GM23248 (cell line): ENCODE measurements at regions not wholly inside any gene's neighbourhood (a gene's known extent, or its start where the extent isn't known, plus 50 kb on each side); places are given as distances from the start of the nearest gene placed in this dataset.

ENCODE experiments used
- EZH2 ChIP-seq: fragments of 200-600 bp; sonication (generic); IDR thresholded peaks from 2 replicates; pipeline ENCODE4 v1.6.1; 2018; ENCODE audit warnings: antibody characterized with exemption, mild to moderate bottlenecking; ENCODE audit not compliant: insufficient read depth, poor library complexity, severe bottlenecking
- EZH2phosphoT487 ChIP-seq: fragments of 200-600 bp; sonication (generic); IDR thresholded peaks from 2 replicates; pipeline ENCODE4 v1.6.1; 2018; ENCODE audit warnings: antibody characterized with exemption, moderate library complexity, mild to moderate bottlenecking, low read depth; ENCODE audit not compliant: insufficient read depth

DNA sequence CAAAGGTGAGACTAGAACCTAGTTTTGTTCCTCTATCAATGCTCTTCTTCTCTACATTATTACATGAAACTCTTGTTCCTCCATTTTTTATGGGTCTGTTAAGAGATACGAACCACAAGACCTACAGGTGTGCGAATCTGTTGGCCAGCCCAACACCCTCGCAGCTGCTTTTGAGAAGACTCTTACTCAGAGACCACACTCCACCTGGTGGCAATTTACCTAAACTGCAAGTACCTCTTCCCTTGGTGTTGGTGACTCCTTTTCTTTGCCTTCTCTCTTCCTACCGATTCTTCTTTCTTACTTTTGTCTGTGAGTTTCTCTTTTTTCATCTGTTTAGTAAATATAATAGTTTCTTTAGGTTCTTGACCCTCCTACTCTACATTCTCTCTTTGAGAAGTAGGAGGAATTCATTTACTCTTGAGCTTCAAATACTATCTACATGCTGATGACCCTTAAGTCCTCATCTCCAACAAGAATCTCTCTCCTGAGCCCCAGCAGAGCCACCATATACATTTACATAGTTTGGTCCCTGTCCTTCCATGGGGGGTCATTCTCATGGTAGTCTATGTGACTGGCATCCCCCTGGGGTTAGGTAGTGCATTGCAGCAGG lies 81.8 kb upstream of the GAREM1 start:
- TF ChIP-seq EZH2phosphoT487 (no peak), EZH2 (no peak)
